Panc1 (cell line): ENCODE measurements at regions not wholly inside any gene's neighbourhood (a gene's known extent, or its start where the extent isn't known, plus 50 kb on each side); places are given as distances from the start of the nearest gene placed in this dataset.

Experiments used
- POLR2AphosphoS5 ChIP-seq: IDR thresholded peaks from 2 replicates; pipeline ENCODE4 v1.6.1; 2012; ENCODE audit warnings: mild to moderate bottlenecking, low read depth, low read length, moderate library complexity
- SIN3A ChIP-seq: IDR thresholded peaks from 2 replicates; pipeline ENCODE4 v1.6.1; 2012; ENCODE audit warnings: low read depth, mild to moderate bottlenecking, low read length, moderate library complexity, borderline replicate concordance; ENCODE audit not compliant: insufficient read depth
- TCF7L2 ChIP-seq: IDR thresholded peaks from 2 replicates; pipeline ENCODE4 v1.6.1; 2011; ENCODE audit warnings: mild to moderate bottlenecking, low read depth, low read length, inconsistent platforms
- TF ChIP-seq, protein P1 (sequence below): fragments of 450-650 bp; IDR thresholded peaks from 2 replicates; pipeline ENCODE4 v1.5.1; 2017; ENCODE audit warnings: mild to moderate bottlenecking
- TF ChIP-seq, protein P2 (sequence below), 2 experiments: IDR thresholded peaks; 2 replicates each; pipeline ENCODE4 v1.6.1; 2011 to 2012; ENCODE audit warnings: low read depth in 2 of 2, control low read depth in 1 of 2, low read length in 1 of 2, mild to moderate bottlenecking in 1 of 2, moderate library complexity in 1 of 2; ENCODE audit not compliant: insufficient read depth in 1 of 2

DNA sequence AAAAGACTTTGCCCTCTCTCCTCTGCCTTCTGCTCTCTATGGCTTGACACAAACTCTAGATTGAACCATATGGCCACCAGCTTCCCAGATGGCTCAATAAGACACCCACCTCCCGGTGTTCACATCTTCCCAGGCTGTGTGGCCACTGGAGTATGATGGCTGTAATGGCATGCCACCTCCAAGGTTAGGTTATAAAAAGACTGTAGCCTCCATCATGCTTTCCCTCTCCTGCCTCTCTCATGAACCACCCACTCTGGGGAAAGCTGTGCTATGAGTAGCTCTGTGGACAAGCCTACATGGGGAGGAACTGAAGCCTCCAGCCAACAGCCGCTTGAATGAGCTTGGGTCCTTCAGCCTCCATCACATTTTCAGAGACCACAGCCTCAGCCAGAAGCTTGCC lies 479.2 kb downstream of the MIAT start:
- TF ChIP-seq, protein P1, sequence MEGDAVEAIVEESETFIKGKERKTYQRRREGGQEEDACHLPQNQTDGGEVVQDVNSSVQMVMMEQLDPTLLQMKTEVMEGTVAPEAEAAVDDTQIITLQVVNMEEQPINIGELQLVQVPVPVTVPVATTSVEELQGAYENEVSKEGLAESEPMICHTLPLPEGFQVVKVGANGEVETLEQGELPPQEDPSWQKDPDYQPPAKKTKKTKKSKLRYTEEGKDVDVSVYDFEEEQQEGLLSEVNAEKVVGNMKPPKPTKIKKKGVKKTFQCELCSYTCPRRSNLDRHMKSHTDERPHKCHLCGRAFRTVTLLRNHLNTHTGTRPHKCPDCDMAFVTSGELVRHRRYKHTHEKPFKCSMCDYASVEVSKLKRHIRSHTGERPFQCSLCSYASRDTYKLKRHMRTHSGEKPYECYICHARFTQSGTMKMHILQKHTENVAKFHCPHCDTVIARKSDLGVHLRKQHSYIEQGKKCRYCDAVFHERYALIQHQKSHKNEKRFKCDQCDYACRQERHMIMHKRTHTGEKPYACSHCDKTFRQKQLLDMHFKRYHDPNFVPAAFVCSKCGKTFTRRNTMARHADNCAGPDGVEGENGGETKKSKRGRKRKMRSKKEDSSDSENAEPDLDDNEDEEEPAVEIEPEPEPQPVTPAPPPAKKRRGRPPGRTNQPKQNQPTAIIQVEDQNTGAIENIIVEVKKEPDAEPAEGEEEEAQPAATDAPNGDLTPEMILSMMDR: no peak
- TF ChIP-seq, protein P2, sequence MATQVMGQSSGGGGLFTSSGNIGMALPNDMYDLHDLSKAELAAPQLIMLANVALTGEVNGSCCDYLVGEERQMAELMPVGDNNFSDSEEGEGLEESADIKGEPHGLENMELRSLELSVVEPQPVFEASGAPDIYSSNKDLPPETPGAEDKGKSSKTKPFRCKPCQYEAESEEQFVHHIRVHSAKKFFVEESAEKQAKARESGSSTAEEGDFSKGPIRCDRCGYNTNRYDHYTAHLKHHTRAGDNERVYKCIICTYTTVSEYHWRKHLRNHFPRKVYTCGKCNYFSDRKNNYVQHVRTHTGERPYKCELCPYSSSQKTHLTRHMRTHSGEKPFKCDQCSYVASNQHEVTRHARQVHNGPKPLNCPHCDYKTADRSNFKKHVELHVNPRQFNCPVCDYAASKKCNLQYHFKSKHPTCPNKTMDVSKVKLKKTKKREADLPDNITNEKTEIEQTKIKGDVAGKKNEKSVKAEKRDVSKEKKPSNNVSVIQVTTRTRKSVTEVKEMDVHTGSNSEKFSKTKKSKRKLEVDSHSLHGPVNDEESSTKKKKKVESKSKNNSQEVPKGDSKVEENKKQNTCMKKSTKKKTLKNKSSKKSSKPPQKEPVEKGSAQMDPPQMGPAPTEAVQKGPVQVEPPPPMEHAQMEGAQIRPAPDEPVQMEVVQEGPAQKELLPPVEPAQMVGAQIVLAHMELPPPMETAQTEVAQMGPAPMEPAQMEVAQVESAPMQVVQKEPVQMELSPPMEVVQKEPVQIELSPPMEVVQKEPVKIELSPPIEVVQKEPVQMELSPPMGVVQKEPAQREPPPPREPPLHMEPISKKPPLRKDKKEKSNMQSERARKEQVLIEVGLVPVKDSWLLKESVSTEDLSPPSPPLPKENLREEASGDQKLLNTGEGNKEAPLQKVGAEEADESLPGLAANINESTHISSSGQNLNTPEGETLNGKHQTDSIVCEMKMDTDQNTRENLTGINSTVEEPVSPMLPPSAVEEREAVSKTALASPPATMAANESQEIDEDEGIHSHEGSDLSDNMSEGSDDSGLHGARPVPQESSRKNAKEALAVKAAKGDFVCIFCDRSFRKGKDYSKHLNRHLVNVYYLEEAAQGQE (IDR thresholded peaks at IDR 0.05; ENCODE audit: insufficient read depth in 1 of 2, low read depth in 2 of 2, low read length in 1 of 2): no peak
- TF ChIP-seq POLR2AphosphoS5 (no peak), SIN3A (no peak), TCF7L2 (no peak)
